SH-SY5Y (cell line): ENCODE measurements at regions not wholly inside any gene's neighbourhood (a gene's known extent, or its start where the extent isn't known, plus 50 kb on each side); places are given as distances from the start of the nearest gene placed in this dataset.

Experiments used
- GATA2 ChIP-seq: IDR thresholded peaks from 2 replicates; pipeline ENCODE4 v1.6.1; 2011; ENCODE audit warnings: mild to moderate bottlenecking, low read depth, low read length
- GATA3 ChIP-seq: IDR thresholded peaks from 2 replicates; pipeline ENCODE4 v1.6.1; 2011; ENCODE audit warnings: low read depth, mild to moderate bottlenecking, low read length, moderate library complexity

- no peak for TF ChIP-seq GATA3
- TF ChIP-seq GATA2: no peak
These were observed 160.5 kb upstream of the TNRC6C start for GRCh38 chr17:77798031-77798430.
